HG02678 (cell line): ENCODE measurements at regions not wholly inside any gene's neighbourhood (a gene's known extent, or its start where the extent isn't known, plus 50 kb on each side); places are given as distances from the start of the nearest gene placed in this dataset.
"Not testable (repeated sequence)": the region's sequence is repeated elsewhere in the genome, so short reads cannot be mapped to it uniquely, and the experiment has no call there.

Experiments
- ATAC-seq: cut with Tn5 transposase; IDR thresholded peaks from one replicate; pipeline ENCODE4 v1.9.1; 2021; ENCODE audit warnings: mild to moderate bottlenecking, moderate library complexity; ENCODE audit not compliant: unreplicated experiment

GRCh38 chr1:177732178-177732577 is 237.7 kb downstream of the SEC16B start:
- no peak for ATAC-seq

GRCh38 chr1:177729646-177730045 is 240.2 kb downstream of the SEC16B start:
- ATAC-seq, result no peak

- no peak for ATAC-seq
Measured at GRCh38 chr1:177723533-177723932, 246.3 kb downstream of the SEC16B start.

- no peak for ATAC-seq
Measured at GRCh38 chr1:177710696-177711620, 258.9 kb downstream of the SEC16B start.

GRCh38 chr1:177708406-177708805 is 261.5 kb downstream of the SEC16B start:
- no peak for ATAC-seq

- ATAC-seq, result no peak
Measured at GRCh38 chr1:177706977-177707376, 262.9 kb downstream of the SEC16B start.

- no peak for ATAC-seq
Measured at GRCh38 chr1:177705839-177706238, 264.0 kb downstream of the SEC16B start.

- no peak for ATAC-seq
Measured at GRCh38 chr1:177703888-177704446, 265.9 kb downstream of the SEC16B start.

GRCh38 chr1:177701654-177702353 is 268.1 kb downstream of the SEC16B start:
- no peak for ATAC-seq

GRCh38 chr1:177700856-177701255 is 269.0 kb downstream of the SEC16B start:
- ATAC-seq, result no peak

- ATAC-seq, result no peak
Measured at GRCh38 chr1:177690996-177691395, 278.9 kb downstream of the SEC16B start.

- ATAC-seq, result no peak
Measured at GRCh38 chr1:177687544-177687943, 282.3 kb downstream of the SEC16B start.

GRCh38 chr1:177686933-177687332 is 282.9 kb downstream of the SEC16B start:
- ATAC-seq, result no peak

GRCh38 chr1:177669161-177669560 is 300.7 kb downstream of the SEC16B start:
- no peak for ATAC-seq

- no peak for ATAC-seq
Measured at GRCh38 chr1:177665935-177666334, 303.9 kb downstream of the SEC16B start.

- ATAC-seq, result not testable (repeated sequence)
Measured at GRCh38 chr1:177664742-177665141, 305.1 kb downstream of the SEC16B start.

- no peak for ATAC-seq
Measured at GRCh38 chr1:177660188-177660587, 309.7 kb downstream of the SEC16B start.

- no peak for ATAC-seq
Measured at GRCh38 chr1:177659281-177659680, 310.6 kb downstream of the SEC16B start.

- ATAC-seq, result no peak
Measured at GRCh38 chr1:177656598-177656997, 313.3 kb downstream of the SEC16B start.

GRCh38 chr1:177650947-177651346 is 318.9 kb downstream of the SEC16B start:
- no peak for ATAC-seq

GRCh38 chr1:177648731-177649265 is 321.1 kb downstream of the SEC16B start:
- ATAC-seq, result no peak
